ENCODE measurements at regions not wholly inside any gene's neighbourhood (a gene's known extent, or its start where the extent isn't known, plus 50 kb on each side); places are given as distances from the start of the nearest gene placed in this dataset.

- TF ChIP-seq, protein P1, sequence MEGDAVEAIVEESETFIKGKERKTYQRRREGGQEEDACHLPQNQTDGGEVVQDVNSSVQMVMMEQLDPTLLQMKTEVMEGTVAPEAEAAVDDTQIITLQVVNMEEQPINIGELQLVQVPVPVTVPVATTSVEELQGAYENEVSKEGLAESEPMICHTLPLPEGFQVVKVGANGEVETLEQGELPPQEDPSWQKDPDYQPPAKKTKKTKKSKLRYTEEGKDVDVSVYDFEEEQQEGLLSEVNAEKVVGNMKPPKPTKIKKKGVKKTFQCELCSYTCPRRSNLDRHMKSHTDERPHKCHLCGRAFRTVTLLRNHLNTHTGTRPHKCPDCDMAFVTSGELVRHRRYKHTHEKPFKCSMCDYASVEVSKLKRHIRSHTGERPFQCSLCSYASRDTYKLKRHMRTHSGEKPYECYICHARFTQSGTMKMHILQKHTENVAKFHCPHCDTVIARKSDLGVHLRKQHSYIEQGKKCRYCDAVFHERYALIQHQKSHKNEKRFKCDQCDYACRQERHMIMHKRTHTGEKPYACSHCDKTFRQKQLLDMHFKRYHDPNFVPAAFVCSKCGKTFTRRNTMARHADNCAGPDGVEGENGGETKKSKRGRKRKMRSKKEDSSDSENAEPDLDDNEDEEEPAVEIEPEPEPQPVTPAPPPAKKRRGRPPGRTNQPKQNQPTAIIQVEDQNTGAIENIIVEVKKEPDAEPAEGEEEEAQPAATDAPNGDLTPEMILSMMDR (conservative IDR thresholded peaks at IDR 0.05; ENCODE audit: low read depth, low read length): no peak
- TF ChIP-seq EZH2 (IDR thresholded peaks at IDR 0.05; ENCODE audit: borderline replicate concordance, low read depth, low read length, poor library complexity, severe bottlenecking): no peak
- no peaks in the 10 kb centered on the region for H3K9me3 ChIP-seq (ENCODE audit: low read depth, low read length, poor library complexity, severe bottlenecking)
- DNase-seq (ENCODE audit: low spot score): no peak
- CTCF ChIA-PET: no interaction called here
- BruUV-seq (replicated peaks): no TSS peak
- no peaks in the 10 kb centered on the region for H3K36me3 ChIP-seq (ENCODE audit: insufficient read depth, low read length, poor library complexity, severe bottlenecking)
- H3K27me3 ChIP-seq (replicated peaks; ENCODE audit: insufficient read depth, low read depth, low read length, poor library complexity): peaks cover 13% of the 10 kb centered on the region
- H3K4me3 ChIP-seq (ENCODE audit: low read depth, low read length, poor library complexity, severe bottlenecking): no peak overlapping the region
- intact Hi-C loops (cut with micrococcal nuclease; ENCODE audit: unreplicated experiment): no loop called here
- POLR2A ChIA-PET (ENCODE audit: low non-redundant PET): no interaction called here
- no peak overlapping the region for H3K27ac ChIP-seq (ENCODE audit: low read depth, low read length, poor library complexity, severe bottlenecking)
- no peaks in the 10 kb centered on the region for H3K4me1 ChIP-seq (ENCODE audit: insufficient read depth, low read length, poor library complexity, severe bottlenecking)
Observed at GRCh38 chr15:38650384-38650783, 85.8 kb upstream of the RASGRP1 start.

- H3K27ac ChIP-seq (ENCODE audit: low read depth, low read length, poor library complexity, severe bottlenecking): no peak overlapping the region
- BruUV-seq (replicated peaks): no TSS peak
- CTCF ChIA-PET: no interaction called here
- H3K4me3 ChIP-seq (ENCODE audit: low read depth, low read length, poor library complexity, severe bottlenecking): no peak overlapping the region
- intact Hi-C loops (cut with micrococcal nuclease; ENCODE audit: unreplicated experiment): no loop called here
- peaks cover 13% of the 10 kb centered on the region for H3K27me3 ChIP-seq (replicated peaks; ENCODE audit: insufficient read depth, low read depth, low read length, poor library complexity)
- TF ChIP-seq, protein P1 (conservative IDR thresholded peaks at IDR 0.05; ENCODE audit: low read depth, low read length): no peak
- no peak for TF ChIP-seq EZH2 (IDR thresholded peaks at IDR 0.05; ENCODE audit: borderline replicate concordance, low read depth, low read length, poor library complexity, severe bottlenecking)
- no peaks in the 10 kb centered on the region for H3K9me3 ChIP-seq (ENCODE audit: low read depth, low read length, poor library complexity, severe bottlenecking)
- POLR2A ChIA-PET (ENCODE audit: low non-redundant PET): no interaction called here
- no peak for DNase-seq (ENCODE audit: low spot score)
- no peaks in the 10 kb centered on the region for H3K4me1 ChIP-seq (ENCODE audit: insufficient read depth, low read length, poor library complexity, severe bottlenecking)
- H3K36me3 ChIP-seq (ENCODE audit: insufficient read depth, low read length, poor library complexity, severe bottlenecking): no peaks in the 10 kb centered on the region
Observed at GRCh38 chr15:38650936-38651327, 86.3 kb upstream of the RASGRP1 start.

- ChIA-PET POLR2A (ENCODE audit: low non-redundant PET) (no interaction called here), CTCF (no interaction called here)
- BruUV-seq (replicated peaks): no TSS peak
- TF ChIP-seq EZH2 (IDR thresholded peaks at IDR 0.05; ENCODE audit: borderline replicate concordance, low read depth, low read length, poor library complexity, severe bottlenecking): no peak
- TF ChIP-seq, protein P1 (conservative IDR thresholded peaks at IDR 0.05; ENCODE audit: low read depth, low read length): no peak
- Histone ChIP-seq H3K4me3 (ENCODE audit: low read depth, low read length, poor library complexity, severe bottlenecking) (no peak overlapping the region), H3K9me3 (ENCODE audit: low read depth, low read length, poor library complexity, severe bottlenecking) (no peaks in the 10 kb centered on the region), H3K27ac (ENCODE audit: low read depth, low read length, poor library complexity, severe bottlenecking) (no peak overlapping the region), H3K4me1 (ENCODE audit: insufficient read depth, low read length, poor library complexity, severe bottlenecking) (no peaks in the 10 kb centered on the region), H3K36me3 (ENCODE audit: insufficient read depth, low read length, poor library complexity, severe bottlenecking) (no peaks in the 10 kb centered on the region), H3K27me3 (replicated peaks; ENCODE audit: insufficient read depth, low read depth, low read length, poor library complexity) (peaks cover 13% of the 10 kb centered on the region)
- intact Hi-C loops (cut with micrococcal nuclease; ENCODE audit: unreplicated experiment): no loop called here
- DNase-seq (ENCODE audit: low spot score): no peak
Observed at GRCh38 chr15:38651328-38652038, 86.9 kb upstream of the RASGRP1 start.
